Globus pallidus (tissue), 1 donor: ENCODE measurements at regions not wholly inside any gene's neighbourhood (a gene's known extent, or its start where the extent isn't known, plus 50 kb on each side); places are given as distances from the start of the nearest gene placed in this dataset.
"Not testable (repeated sequence)": the region's sequence is repeated elsewhere in the genome, so short reads cannot be mapped to it uniquely, and the experiment has no call there.

ENCODE experiments used
- DNase-seq: peaks from one replicate; pipeline ENCODE4 v3.0.0-alpha.2; 2015; ENCODE audit warnings: low spot score

- no peak for DNase-seq
Observed at GRCh38 chrX:118215346-118215745, 98.7 kb upstream of the KLHL13 start.

- no peak for DNase-seq
Observed at GRCh38 chrX:118216087-118216486, 99.5 kb upstream of the KLHL13 start.

- DNase-seq: no peak
Observed at GRCh38 chrX:118216509-118216908, 99.9 kb upstream of the KLHL13 start.

GRCh38 chrX:118218079-118218478 lies 101.5 kb upstream of the KLHL13 start:
- DNase-seq: no peak

- no peak for DNase-seq
Observed at GRCh38 chrX:118218940-118219339, 102.3 kb upstream of the KLHL13 start.

GRCh38 chrX:118219866-118220265 lies 103.3 kb upstream of the KLHL13 start:
- DNase-seq: no peak

GRCh38 chrX:118220509-118220908 lies 103.9 kb upstream of the KLHL13 start:
- DNase-seq: no peak

GRCh38 chrX:118221270-118221669 lies 104.7 kb upstream of the KLHL13 start:
- DNase-seq: no peak

GRCh38 chrX:118221733-118222132 lies 105.1 kb upstream of the KLHL13 start:
- no peak for DNase-seq

GRCh38 chrX:118222421-118222820 lies 105.8 kb upstream of the KLHL13 start:
- no peak for DNase-seq

GRCh38 chrX:118225711-118226428 lies 109.3 kb upstream of the KLHL13 start:
- no peak for DNase-seq

- DNase-seq: no peak
Observed at GRCh38 chrX:118228041-118228440, 111.4 kb upstream of the KLHL13 start.

GRCh38 chrX:118228456-118228855 lies 111.8 kb upstream of the KLHL13 start:
- no peak for DNase-seq

GRCh38 chrX:118231464-118231863 lies 114.4 kb upstream of the WDR44 start:
- DNase-seq: no peak

GRCh38 chrX:118239178-118239870 lies 106.6 kb upstream of the WDR44 start:
- no peak for DNase-seq

GRCh38 chrX:118239913-118240698 lies 105.8 kb upstream of the WDR44 start:
- DNase-seq: no peak

- not testable (repeated sequence) for DNase-seq
Observed at GRCh38 chrX:118246961-118247360, 98.9 kb upstream of the WDR44 start.

GRCh38 chrX:118249146-118249545 lies 96.8 kb upstream of the WDR44 start:
- DNase-seq: no peak

- DNase-seq: no peak
Observed at GRCh38 chrX:118250445-118250844, 95.5 kb upstream of the WDR44 start.

GRCh38 chrX:118251271-118251670 lies 94.6 kb upstream of the WDR44 start:
- DNase-seq: no peak

- DNase-seq: no peak
Observed at GRCh38 chrX:118252967-118253366, 92.9 kb upstream of the WDR44 start.

- DNase-seq: peak; percentile 21
Observed at GRCh38 chrX:118254611-118255010, 91.3 kb upstream of the WDR44 start.

GRCh38 chrX:118255921-118256320 lies 90.0 kb upstream of the WDR44 start:
- DNase-seq: no peak
